AG08395 (cell line): ENCODE measurements at regions not wholly inside any gene's neighbourhood (a gene's known extent, or its start where the extent isn't known, plus 50 kb on each side); places are given as distances from the start of the nearest gene placed in this dataset.
A peak's percentile ranks its signal among the peaks of the same experiment; 100 is the strongest.
"Not testable (repeated sequence)": the region's sequence is repeated elsewhere in the genome, so short reads cannot be mapped to it uniquely, and the experiment has no call there.

Experiments used
- DNase-seq: peaks from one replicate; pipeline ENCODE4 v3.0.0; 2012; ENCODE audit warnings: mixed read lengths, low spot score

- no peak for DNase-seq
Observed at GRCh38 chr21:36601362-36601761, 97.6 kb upstream of the SIM2 start.

- DNase-seq: no peak
Observed at GRCh38 chr21:36602735-36603134, 96.2 kb upstream of the SIM2 start.

GRCh38 chr21:36603221-36603620 lies 95.7 kb upstream of the SIM2 start:
- no peak for DNase-seq

- no peak for DNase-seq
Observed at GRCh38 chr21:36605426-36605825, 93.5 kb upstream of the SIM2 start.

GRCh38 chr21:36606287-36606982 lies 92.5 kb upstream of the SIM2 start:
- DNase-seq: no peak

GRCh38 chr21:36606983-36607325 lies 92.0 kb upstream of the SIM2 start:
- DNase-seq: no peak

- DNase-seq: no peak
Observed at GRCh38 chr21:36608041-36608896, 90.6 kb upstream of the SIM2 start.

GRCh38 chr21:36608897-36609225 lies 90.1 kb upstream of the SIM2 start:
- no peak for DNase-seq

GRCh38 chr21:36609654-36610053 lies 89.3 kb upstream of the SIM2 start:
- no peak for DNase-seq

- DNase-seq: no peak
Observed at GRCh38 chr21:36610201-36610600, 88.7 kb upstream of the SIM2 start.

GRCh38 chr21:36610935-36611334 lies 88.0 kb upstream of the SIM2 start:
- no peak for DNase-seq

- no peak for DNase-seq
Observed at GRCh38 chr21:36611379-36611778, 87.5 kb upstream of the SIM2 start.

GRCh38 chr21:36613059-36613458 lies 85.9 kb upstream of the SIM2 start:
- DNase-seq: no peak

GRCh38 chr21:36613554-36613953 lies 85.4 kb upstream of the SIM2 start:
- no peak for DNase-seq

GRCh38 chr21:36615274-36615964 lies 83.5 kb upstream of the SIM2 start:
- DNase-seq: no peak

GRCh38 chr21:36616773-36617172 lies 82.1 kb upstream of the SIM2 start:
- not testable (repeated sequence) for DNase-seq

- not testable (repeated sequence) for DNase-seq
Observed at GRCh38 chr21:36621794-36622193, 77.1 kb upstream of the SIM2 start.

- no peak for DNase-seq
Observed at GRCh38 chr21:36624105-36624504, 74.8 kb upstream of the SIM2 start.

- no peak for DNase-seq
Observed at GRCh38 chr21:36626791-36627190, 72.1 kb upstream of the SIM2 start.

- peak; percentile 7 for DNase-seq
Observed at GRCh38 chr21:36627242-36627641, 71.7 kb upstream of the SIM2 start.

- DNase-seq: no peak
Observed at GRCh38 chr21:36628106-36628505, 70.8 kb upstream of the SIM2 start.

- peak; percentile 17 for DNase-seq
Observed at GRCh38 chr21:36628761-36629460, 70.0 kb upstream of the SIM2 start.
